IMR-90 (cell line): ENCODE measurements at regions not wholly inside any gene's neighbourhood (a gene's known extent, or its start where the extent isn't known, plus 50 kb on each side); places are given as distances from the start of the nearest gene placed in this dataset.

Experiments
- ATAC-seq: fragments of 200-7000 bp; cut with Tn5 transposase; 2 replicates; pipeline ENCODE4 v1.9.1; 2020; ENCODE audit warnings: low read depth, mild to moderate bottlenecking, moderate library complexity
- BruUV-seq: library from RNA; stranded (reverse); fragments of 400-500 nt; replicated peaks from 2 replicates; lab custom pipeline; 2021; lab: Mats Ljungman, UMichigan
- CTCF ChIA-PET: fragments of 300-600 bp; formaldehyde crosslinking; extraction: SDS; loops from one replicate; lab custom pipeline; 2021; ENCODE audit warnings: antibody characterized with exemption; lab: Yijun Ruan, JAX
- POLR2A ChIA-PET: fragments of 300-600 bp; sonication (Branson Sonifier 250); formaldehyde crosslinking; loops from one replicate; lab custom pipeline; 2022; ENCODE audit warnings: antibody characterized with exemption; ENCODE audit not compliant: unreplicated experiment; lab: Charles Lee
- DNase-seq: peaks from one replicate; pipeline ENCODE4 v3.0.0; 2013
- H2AFZ ChIP-seq: replicated peaks from 2 replicates; pipeline ENCODE3; 2013; ENCODE audit warnings: low read length, mild to moderate bottlenecking; ENCODE audit not compliant: poor library complexity
- H2AK5ac ChIP-seq: 2 replicates; pipeline ENCODE4 v1.6.1; 2013; ENCODE audit warnings: low read depth, low read length, inconsistent platforms
- H2AK9ac ChIP-seq: replicated peaks from 2 replicates; pipeline ENCODE3; 2013; ENCODE audit warnings: mild to moderate bottlenecking, low read depth, low read length, moderate library complexity; ENCODE audit not compliant: poor library complexity
- H2BK120ac ChIP-seq: 2 replicates; pipeline ENCODE4 v1.6.1; 2013; ENCODE audit warnings: low read depth, low read length, inconsistent platforms
- H2BK15ac ChIP-seq: 3 replicates; pipeline ENCODE4 v1.6.1; 2013; ENCODE audit warnings: low read depth, low read length, inconsistent platforms
- H2BK20ac ChIP-seq: 2 replicates; pipeline ENCODE4 v1.6.1; 2013; ENCODE audit warnings: low read depth, mild to moderate bottlenecking, inconsistent platforms, low read length, moderate library complexity
- H2BK5ac ChIP-seq: 2 replicates; pipeline ENCODE4 v1.6.1; 2013; ENCODE audit warnings: mild to moderate bottlenecking, low read depth, low read length, inconsistent platforms; ENCODE audit not compliant: poor library complexity, severe bottlenecking
- H3K14ac ChIP-seq: replicated peaks from 2 replicates; pipeline ENCODE4 v1.6.1; 2013; ENCODE audit warnings: low read depth, low read length, inconsistent platforms
- H3K18ac ChIP-seq: 2 replicates; pipeline ENCODE4 v1.6.1; 2013; ENCODE audit warnings: low read depth, low read length, control low read depth
- H3K23ac ChIP-seq: 2 replicates; pipeline ENCODE4 v1.6.1; 2013; ENCODE audit warnings: low read depth, low read length, inconsistent platforms
- H3K27ac ChIP-seq: 2 replicates; pipeline ENCODE4 v1.5.1; 2013; ENCODE audit warnings: mild to moderate bottlenecking, control low read depth, low read length; ENCODE audit not compliant: insufficient read depth
- H3K27me3 ChIP-seq: 2 replicates; pipeline ENCODE4 v1.6.1; 2013; ENCODE audit warnings: low read length; ENCODE audit not compliant: control insufficient read depth, insufficient read depth
- H3K36me3 ChIP-seq: 2 replicates; pipeline ENCODE4 v1.6.1; 2013; ENCODE audit warnings: low read length, mixed read lengths; ENCODE audit not compliant: control insufficient read depth, insufficient read depth
- H3K4ac ChIP-seq: 2 replicates; pipeline ENCODE4 v1.6.1; 2013; ENCODE audit warnings: low read depth, low read length, inconsistent platforms
- H3K4me1 ChIP-seq: 2 replicates; pipeline ENCODE4 v1.6.1; 2013; ENCODE audit warnings: low read length, mixed read lengths; ENCODE audit not compliant: control insufficient read depth, insufficient read depth
- H3K4me2 ChIP-seq: 2 replicates; pipeline ENCODE4 v1.6.1; 2013; ENCODE audit warnings: low read depth, mild to moderate bottlenecking, control low read depth, low read length, moderate library complexity
- H3K4me3 ChIP-seq: 2 replicates; pipeline ENCODE4 v1.5.1; 2013; ENCODE audit warnings: low read depth, mild to moderate bottlenecking, control low read depth, low read length, moderate library complexity; ENCODE audit not compliant: insufficient read depth
- H3K56ac ChIP-seq: 2 replicates; pipeline ENCODE4 v1.6.1; 2013; ENCODE audit warnings: low read length, inconsistent platforms; ENCODE audit not compliant: insufficient read depth; ENCODE audit errors: extremely low read depth
- H3K79me1 ChIP-seq, 2 experiments: 2 replicates each; pipeline ENCODE4 v1.6.1; 2013; ENCODE audit warnings: low read length in 2 of 2, inconsistent platforms in 1 of 2, low read depth in 1 of 2
- H3K9ac ChIP-seq: 2 replicates; pipeline ENCODE4 v1.6.1; 2013; ENCODE audit warnings: low read depth, low read length, control low read depth
- H3K9me1 ChIP-seq: 2 replicates; pipeline ENCODE4 v1.6.1; 2013; ENCODE audit warnings: low read length, inconsistent platforms; ENCODE audit not compliant: insufficient read depth
- H3K9me3 ChIP-seq: 2 replicates; pipeline ENCODE4 v1.6.1; 2013; ENCODE audit warnings: low read length; ENCODE audit not compliant: control insufficient read depth, insufficient read depth
- H4K20me1 ChIP-seq: 2 replicates; pipeline ENCODE4 v1.6.1; 2013; ENCODE audit warnings: low read length, inconsistent platforms; ENCODE audit not compliant: insufficient read depth
- H4K5ac ChIP-seq: 2 replicates; pipeline ENCODE4 v1.6.1; 2013; ENCODE audit warnings: mild to moderate bottlenecking, low read depth, low read length, control low read depth
- H4K8ac ChIP-seq, 2 experiments: 2 replicates each; pipeline ENCODE4 v1.6.1; 2013; ENCODE audit warnings: low read depth in 2 of 2, low read length in 2 of 2, control low read depth in 1 of 2, inconsistent platforms in 1 of 2
- H4K91ac ChIP-seq: 2 replicates; pipeline ENCODE4 v1.6.1; 2013; ENCODE audit warnings: low read depth, low read length, inconsistent platforms; ENCODE audit not compliant: insufficient read depth
- BHLHE40 ChIP-seq: fragments of 150-350 bp; IDR thresholded peaks from 2 replicates; pipeline ENCODE4 v1.6.1; 2016; ENCODE audit warnings: mild to moderate bottlenecking, low read depth, low read length
- MAZ ChIP-seq: IDR thresholded peaks from 2 replicates; pipeline ENCODE4 v1.6.1; 2012; ENCODE audit warnings: low read depth, mild to moderate bottlenecking, low read length, improper control_type of control experiment, moderate library complexity, borderline replicate concordance
- dilution Hi-C: fragments of 300-500 bp; cut with HindIII; formaldehyde crosslinking; loops from one replicate; pipeline ENCODE4 v1.14.3; 2018; ENCODE audit warnings: low sequenced_read_pairs; ENCODE audit not compliant: unreplicated experiment
- in situ Hi-C: fragments of 300-500 bp; cut with MboI; formaldehyde crosslinking; loops from 3 replicates; pipeline ENCODE4 v1.14.3; 2019; ENCODE audit warnings: low sequenced_read_pairs, inconsistent platforms, mixed read lengths
- intact Hi-C: fragments of 100-400 bp; cut with micrococcal nuclease; formaldehyde crosslinking; loops from 2 replicates; pipeline ENCODE4 v1.10.0; 2022

DNA sequence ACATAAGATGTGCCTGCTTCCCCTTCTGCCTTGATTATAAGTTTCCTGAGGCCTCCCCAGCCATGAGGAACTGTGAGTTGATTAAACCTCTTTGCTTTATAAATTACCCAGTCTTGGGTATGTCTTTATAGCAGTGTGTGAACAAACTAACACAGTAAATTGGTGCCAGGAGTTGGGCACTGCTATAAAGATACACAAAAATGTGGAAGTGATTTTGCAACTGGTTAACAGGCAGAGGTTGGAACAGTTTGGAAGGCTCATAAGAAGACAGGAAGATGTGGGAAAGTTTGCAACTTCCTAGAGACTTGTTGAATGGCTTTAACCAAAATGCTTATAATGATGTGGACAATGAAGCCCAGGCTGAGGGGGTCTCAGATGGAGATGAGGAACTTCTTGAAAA is 264.1 kb downstream of the DACT1 start:
- Histone ChIP-seq H3K4me2 (no peak overlapping the region), H4K5ac (no peak overlapping the region), H4K91ac (no peak overlapping the region), H2BK20ac (no peak overlapping the region), H3K23ac (no peak overlapping the region), H3K27me3 (no peaks in the 10 kb centered on the region), H3K4me3 (no peak overlapping the region), H3K36me3 (no peaks in the 10 kb centered on the region), H2BK15ac (no peak overlapping the region), H3K4me1 (peaks cover 10% of the 10 kb centered on the region), H3K18ac (no peak overlapping the region), H3K79me1 (no peaks in the 10 kb centered on the region), H3K27ac (no peak overlapping the region), H3K14ac (no peak overlapping the region), H4K20me1 (no peaks in the 10 kb centered on the region), H2BK5ac (no peak overlapping the region), H3K9ac (no peak overlapping the region), H3K56ac (no peak overlapping the region), H3K9me3 (peaks cover 4% of the 10 kb centered on the region; the same call in 1 of the 2 replicates), H4K8ac (no peak overlapping the region), H2AFZ (no peak overlapping the region), H3K9me1 (peaks cover 8% of the 10 kb centered on the region), H3K4ac (no peak overlapping the region), H2AK9ac (no peak overlapping the region), H2BK120ac (no peak overlapping the region), H2AK5ac (no peak overlapping the region)
- ATAC-seq: no peak
- DNase-seq: no peak
- ChIA-PET CTCF (no interaction called here), POLR2A (no interaction called here)
- dilution Hi-C loops: no loop called here
- TF ChIP-seq BHLHE40 (no peak), MAZ (no peak)
- in situ Hi-C loops: no loop called here
- BruUV-seq: no TSS peak
- intact Hi-C loops: no loop called here
